ENCODE measurements at regions not wholly inside any gene's neighbourhood (a gene's known extent, or its start where the extent isn't known, plus 50 kb on each side); places are given as distances from the start of the nearest gene placed in this dataset.

- no peak for TF ChIP-seq MEF2A (IDR thresholded peaks at IDR 0.05; ENCODE audit: borderline replicate concordance, low read depth)
- no peak for TF ChIP-seq CTCF (IDR thresholded peaks at IDR 0.05)
These were observed 55.6 kb upstream of the DUSP10 start for GRCh38 chr1:221797506-221797905.
